NOMO-1 (cell line): ENCODE measurements at regions not wholly inside any gene's neighbourhood (a gene's known extent, or its start where the extent isn't known, plus 50 kb on each side); places are given as distances from the start of the nearest gene placed in this dataset.

Experiments
- DNase-seq, 2 experiments: peaks; one replicate each; lab custom pipeline; 2025; ENCODE audit not compliant: unreplicated experiment in 2 of 2; lab: John Stamatoyannopoulos, UW

DNA sequence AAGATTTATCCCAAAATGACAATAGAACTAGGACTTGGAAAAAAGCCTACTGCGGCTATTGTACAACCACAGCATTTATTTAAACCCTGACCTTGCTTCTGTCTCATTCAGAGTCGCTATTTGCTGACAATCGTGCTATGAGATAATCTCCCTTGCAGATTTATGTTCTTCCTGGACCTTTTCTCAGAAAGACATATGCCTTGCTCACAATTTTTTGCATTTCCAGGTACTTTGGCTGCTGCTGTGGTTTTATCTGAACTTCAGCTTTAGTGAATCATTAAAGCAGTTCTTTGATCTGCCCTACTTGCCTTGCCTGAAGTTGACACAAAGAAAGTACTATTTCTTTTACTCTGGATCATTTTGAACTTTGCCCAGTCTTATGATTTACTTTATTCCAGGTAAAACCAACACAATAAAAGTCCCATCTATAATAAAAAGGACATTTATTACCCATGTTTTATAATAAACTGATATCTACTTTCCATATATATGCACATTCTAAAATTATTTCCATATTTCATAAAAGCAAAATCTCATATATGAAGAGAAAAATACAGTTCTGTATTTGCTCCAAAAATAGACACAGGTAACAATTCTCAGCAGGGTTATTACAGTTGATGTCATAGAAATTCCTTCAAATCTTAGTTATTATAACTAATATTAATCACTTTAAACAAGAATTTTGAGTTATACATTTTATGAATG, 63.4 kb upstream of the CARD18 start:
- DNase-seq, result no peak

DNA sequence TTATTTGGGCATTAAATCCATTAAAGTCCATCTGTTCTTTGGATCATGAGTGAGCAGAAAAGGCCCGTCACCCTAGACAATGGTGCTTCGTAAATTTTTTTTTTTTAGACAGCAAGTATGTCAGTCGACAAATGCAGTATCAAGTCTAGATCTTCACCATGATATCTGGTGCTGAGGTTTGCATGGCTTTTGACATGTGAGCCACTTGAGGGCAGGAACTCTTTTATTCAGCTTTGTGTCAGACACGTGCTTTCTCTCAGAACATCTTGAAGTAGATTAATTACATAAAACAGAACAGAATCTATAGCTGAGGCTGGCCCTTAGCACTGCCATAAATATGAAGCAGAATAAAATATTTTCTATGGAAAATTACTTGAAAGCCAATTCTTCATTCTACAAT, 62.9 kb upstream of the CARD18 start:
- DNase-seq, result no peak

DNA sequence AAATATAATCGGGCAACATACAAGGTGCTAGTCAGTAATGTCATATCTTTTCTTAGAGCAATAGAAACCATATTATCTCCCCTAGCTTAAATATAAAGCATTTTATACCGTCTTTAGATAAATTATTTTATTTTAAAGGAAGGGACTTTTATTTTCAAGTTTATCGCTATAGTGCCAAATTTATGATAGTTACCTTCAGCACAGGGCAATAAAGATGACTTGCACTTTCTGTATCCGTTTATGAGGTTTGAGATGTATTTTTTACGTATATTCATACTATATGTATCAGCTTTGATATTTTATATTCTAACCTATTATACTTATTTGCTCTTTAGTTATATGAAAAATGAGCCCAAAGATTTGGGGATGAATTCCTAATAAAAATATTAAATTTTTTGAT, 61.6 kb upstream of the CARD18 start:
- DNase-seq, result no peak

DNA sequence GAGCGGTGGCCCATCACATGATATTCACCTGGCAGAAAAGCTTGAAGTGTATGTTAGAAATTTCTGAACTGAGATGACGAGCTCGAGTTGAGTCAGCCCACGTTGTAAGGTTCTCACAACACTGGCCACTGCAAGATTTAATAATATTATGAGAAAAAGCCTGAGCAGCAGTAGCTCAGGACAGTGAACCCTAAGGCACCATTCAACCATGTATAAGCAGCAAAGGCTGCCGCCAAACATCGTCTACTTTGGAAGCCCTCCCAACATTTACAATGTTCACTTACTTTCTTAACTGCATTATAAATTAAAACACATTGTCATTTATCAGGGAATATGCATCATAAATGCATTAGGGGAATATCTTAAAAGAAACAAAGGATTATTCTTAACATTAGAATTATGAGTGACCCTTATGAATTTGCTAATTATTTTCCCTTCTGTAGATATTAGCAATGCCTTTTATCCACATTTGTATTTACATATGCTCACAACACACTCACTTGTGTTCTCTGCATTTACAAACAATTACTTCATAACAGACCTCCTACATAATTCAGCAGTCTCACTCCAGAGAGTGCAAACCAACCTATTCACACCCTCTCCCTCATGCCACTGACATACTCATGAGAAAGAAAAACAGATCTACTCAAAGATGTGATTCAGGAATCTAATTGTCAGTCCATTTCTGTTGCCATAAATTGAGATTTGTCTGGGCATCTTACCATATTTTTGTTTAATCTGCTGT, 57.7 kb upstream of the CARD18 start:
- no peak for DNase-seq

GRCh38 chr11:105193260-105193659, 53.7 kb upstream of the CARD18 start:
- DNase-seq, result no peak

GRCh38 chr11:105192115-105192514, 52.5 kb upstream of the CARD18 start:
- DNase-seq, result peak; percentile 1 to 15

- peak; percentile 37 to 90 for DNase-seq
These were observed 50.0 kb upstream of the CARD18 start for GRCh38 chr11:105189581-105189980.
